Transverse colon (tissue), 3 donors: ENCODE measurements at regions not wholly inside any gene's neighbourhood (a gene's known extent, or its start where the extent isn't known, plus 50 kb on each side); places are given as distances from the start of the nearest gene placed in this dataset.

ENCODE experiments used
- EP300 ChIP-seq: sonication (generic); formaldehyde crosslinking; IDR thresholded peaks from one replicate; pipeline ENCODE4 v1.6.1; 2017; ENCODE audit warnings: antibody characterized with exemption, low read depth
- TF ChIP-seq, protein P1 (sequence below), 5 experiments: fragments of 200-600 bp in 3 of 5; fragments of 450-650 bp in 2 of 5; sonication (generic) in 3 of 5; IDR thresholded peaks; 1 replicate in 2 of 5; 2 replicates in 3 of 5; pipeline ENCODE4 v1.5.1; 2016 to 2017; ENCODE audit warnings: antibody characterized with exemption in 5 of 5, inconsistent platforms in 3 of 5, mild to moderate bottlenecking in 2 of 5, moderate library complexity in 1 of 5

DNA sequence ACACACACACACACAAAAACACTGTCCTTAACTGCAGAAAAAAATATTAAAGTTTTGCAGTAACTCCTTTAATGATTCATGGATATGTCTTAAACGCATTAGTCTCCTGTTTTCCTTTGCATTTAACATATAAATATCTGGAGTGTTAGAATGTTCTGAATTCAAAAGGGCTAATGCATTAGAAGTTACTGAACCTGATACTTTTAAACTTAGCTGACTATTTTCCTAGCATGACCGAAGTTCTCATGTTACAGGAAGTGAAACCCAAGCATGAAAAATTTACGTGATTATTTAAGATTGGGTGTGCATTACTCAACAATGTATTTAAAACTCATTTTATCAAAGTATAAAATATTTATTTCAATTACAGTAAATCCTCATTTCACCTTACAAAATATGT lies 791.2 kb downstream of the FLRT2 start:
- TF ChIP-seq EP300, result no peak
- TF ChIP-seq, protein P1, sequence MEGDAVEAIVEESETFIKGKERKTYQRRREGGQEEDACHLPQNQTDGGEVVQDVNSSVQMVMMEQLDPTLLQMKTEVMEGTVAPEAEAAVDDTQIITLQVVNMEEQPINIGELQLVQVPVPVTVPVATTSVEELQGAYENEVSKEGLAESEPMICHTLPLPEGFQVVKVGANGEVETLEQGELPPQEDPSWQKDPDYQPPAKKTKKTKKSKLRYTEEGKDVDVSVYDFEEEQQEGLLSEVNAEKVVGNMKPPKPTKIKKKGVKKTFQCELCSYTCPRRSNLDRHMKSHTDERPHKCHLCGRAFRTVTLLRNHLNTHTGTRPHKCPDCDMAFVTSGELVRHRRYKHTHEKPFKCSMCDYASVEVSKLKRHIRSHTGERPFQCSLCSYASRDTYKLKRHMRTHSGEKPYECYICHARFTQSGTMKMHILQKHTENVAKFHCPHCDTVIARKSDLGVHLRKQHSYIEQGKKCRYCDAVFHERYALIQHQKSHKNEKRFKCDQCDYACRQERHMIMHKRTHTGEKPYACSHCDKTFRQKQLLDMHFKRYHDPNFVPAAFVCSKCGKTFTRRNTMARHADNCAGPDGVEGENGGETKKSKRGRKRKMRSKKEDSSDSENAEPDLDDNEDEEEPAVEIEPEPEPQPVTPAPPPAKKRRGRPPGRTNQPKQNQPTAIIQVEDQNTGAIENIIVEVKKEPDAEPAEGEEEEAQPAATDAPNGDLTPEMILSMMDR (IDR thresholded peaks at IDR 0.05), result no peak
